22Rv1 (cell line): ENCODE measurements at regions not wholly inside any gene's neighbourhood (a gene's known extent, or its start where the extent isn't known, plus 50 kb on each side); places are given as distances from the start of the nearest gene placed in this dataset.

ENCODE experiments used
- ZFX ChIP-seq: fragments of 450-650 bp; IDR thresholded peaks from 2 replicates; pipeline ENCODE4 v1.6.1; 2017; ENCODE audit warnings: antibody characterized with exemption, borderline replicate concordance
- TF ChIP-seq, protein P1 (sequence below): fragments of 450-650 bp; IDR thresholded peaks from 2 replicates; pipeline ENCODE4 v1.5.1; 2017; ENCODE audit warnings: mild to moderate bottlenecking

DNA sequence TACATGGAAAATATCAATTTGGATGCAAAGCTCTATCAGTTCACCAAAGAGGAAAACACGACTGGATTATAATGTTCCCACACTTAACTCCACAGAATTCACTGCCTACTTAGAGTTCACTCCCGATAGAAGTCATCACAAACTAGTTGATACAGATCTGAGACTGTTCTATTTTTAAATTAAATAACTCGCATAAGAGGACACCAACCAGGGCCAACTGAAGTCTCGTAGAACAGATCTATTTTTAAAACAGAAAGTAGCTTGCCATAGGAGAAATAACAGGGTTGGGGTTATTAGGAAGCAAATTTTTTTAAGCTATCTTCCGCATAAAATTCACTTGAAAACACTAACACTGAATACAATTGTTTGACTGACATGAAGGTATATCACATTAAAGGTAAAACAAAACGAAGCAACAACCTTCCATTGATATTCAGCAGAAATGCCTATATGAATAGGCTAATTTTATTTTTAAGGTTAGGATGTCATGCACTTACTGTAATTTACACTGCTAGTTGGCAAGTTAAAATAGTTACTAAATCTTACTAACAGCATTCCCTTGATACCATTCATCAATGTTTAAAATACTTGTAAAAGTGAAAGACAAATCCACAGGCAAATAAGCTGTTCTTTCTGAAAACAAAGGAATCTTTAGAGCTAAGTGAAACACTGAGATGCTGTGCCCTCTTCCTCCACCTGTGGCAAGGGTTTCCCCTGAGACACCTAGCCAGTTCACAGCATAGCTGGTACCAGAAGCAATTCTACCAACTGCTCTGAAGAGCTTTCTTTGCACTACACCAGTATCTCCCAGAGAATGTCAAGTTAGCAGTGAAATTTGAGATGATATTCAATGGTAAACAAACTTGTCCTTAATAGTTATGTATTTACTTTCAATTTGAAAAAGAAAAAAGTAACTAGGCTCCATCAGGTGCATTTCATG, 186.7 kb upstream of the ANK3 start:
- TF ChIP-seq, protein P1, sequence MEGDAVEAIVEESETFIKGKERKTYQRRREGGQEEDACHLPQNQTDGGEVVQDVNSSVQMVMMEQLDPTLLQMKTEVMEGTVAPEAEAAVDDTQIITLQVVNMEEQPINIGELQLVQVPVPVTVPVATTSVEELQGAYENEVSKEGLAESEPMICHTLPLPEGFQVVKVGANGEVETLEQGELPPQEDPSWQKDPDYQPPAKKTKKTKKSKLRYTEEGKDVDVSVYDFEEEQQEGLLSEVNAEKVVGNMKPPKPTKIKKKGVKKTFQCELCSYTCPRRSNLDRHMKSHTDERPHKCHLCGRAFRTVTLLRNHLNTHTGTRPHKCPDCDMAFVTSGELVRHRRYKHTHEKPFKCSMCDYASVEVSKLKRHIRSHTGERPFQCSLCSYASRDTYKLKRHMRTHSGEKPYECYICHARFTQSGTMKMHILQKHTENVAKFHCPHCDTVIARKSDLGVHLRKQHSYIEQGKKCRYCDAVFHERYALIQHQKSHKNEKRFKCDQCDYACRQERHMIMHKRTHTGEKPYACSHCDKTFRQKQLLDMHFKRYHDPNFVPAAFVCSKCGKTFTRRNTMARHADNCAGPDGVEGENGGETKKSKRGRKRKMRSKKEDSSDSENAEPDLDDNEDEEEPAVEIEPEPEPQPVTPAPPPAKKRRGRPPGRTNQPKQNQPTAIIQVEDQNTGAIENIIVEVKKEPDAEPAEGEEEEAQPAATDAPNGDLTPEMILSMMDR: no peak
- TF ChIP-seq ZFX: no peak
